ENCODE measurements at regions not wholly inside any gene's neighbourhood (a gene's known extent, or its start where the extent isn't known, plus 50 kb on each side); places are given as distances from the start of the nearest gene placed in this dataset.

GRCh38 chr11:104765401-104766095 is 132.7 kb downstream of the CASP12 start:
- no peak for TF ChIP-seq CTCF (conservative IDR thresholded peaks at IDR 0.05; ENCODE audit: low read depth, low read length)
- no peak for DNase-seq (ENCODE audit: low read depth)
- no peak overlapping the region for H3K4me3 ChIP-seq (ENCODE audit: low read length)

GRCh38 chr11:104764710-104765045 is 133.6 kb downstream of the CASP12 start:
- peak; percentile 30 for DNase-seq (ENCODE audit: low read depth)
- H3K4me3 ChIP-seq (ENCODE audit: low read length), result no peak overlapping the region
- no peak for TF ChIP-seq CTCF (conservative IDR thresholded peaks at IDR 0.05; ENCODE audit: low read depth, low read length)

- no peak overlapping the region for H3K4me3 ChIP-seq (ENCODE audit: low read length)
- no peak for TF ChIP-seq CTCF (conservative IDR thresholded peaks at IDR 0.05; ENCODE audit: low read depth, low read length)
- DNase-seq (ENCODE audit: low read depth), result no peak
Measured at GRCh38 chr11:104763930-104764709, 134.1 kb downstream of the CASP12 start.

- TF ChIP-seq CTCF (conservative IDR thresholded peaks at IDR 0.05; ENCODE audit: low read depth, low read length), result no peak
- H3K4me3 ChIP-seq (ENCODE audit: low read length), result no peak overlapping the region
- no peak for DNase-seq (ENCODE audit: low read depth)
Measured at GRCh38 chr11:104761511-104761910, 136.7 kb downstream of the CASP12 start.

- H3K4me3 ChIP-seq (ENCODE audit: low read length), result no peak overlapping the region
- TF ChIP-seq CTCF (conservative IDR thresholded peaks at IDR 0.05; ENCODE audit: low read depth, low read length), result no peak
- no peak for DNase-seq (ENCODE audit: low read depth)
Measured at GRCh38 chr11:104759464-104759863, 138.8 kb downstream of the CASP12 start.

GRCh38 chr11:104738918-104739317 is 159.3 kb downstream of the CASP12 start:
- H3K4me3 ChIP-seq (ENCODE audit: low read length), result no peak overlapping the region
- DNase-seq (ENCODE audit: low read depth), result no peak

More at GRCh38 chr11:104738918-104739317, 159.3 kb downstream of the CASP12 start:
- TF ChIP-seq CTCF (conservative IDR thresholded peaks at IDR 0.05; ENCODE audit: low read depth, low read length), result no peak
